GM12878 (cell line): ENCODE measurements at regions not wholly inside any gene's neighbourhood (a gene's known extent, or its start where the extent isn't known, plus 50 kb on each side); places are given as distances from the start of the nearest gene placed in this dataset.

Experiments
- ATAC-seq: fragments of 200-7000 bp; cut with Tn5 transposase; 3 replicates; pipeline ENCODE4 v1.9.1; 2020; ENCODE audit warnings: mild to moderate bottlenecking, moderate library complexity
- BruUV-seq: library from RNA; stranded (reverse); fragments of 400-500 nt; replicated peaks from 2 replicates; lab custom pipeline; 2021; lab: Mats Ljungman, UMichigan
- CTCF ChIA-PET: fragments of 300-600 bp; sonication (Branson Sonifier 250); formaldehyde crosslinking; extraction: SDS; loops from one replicate; lab custom pipeline; 2021; ENCODE audit warnings: inconsistent platforms; lab: Yijun Ruan, JAX
- POLR2A ChIA-PET: fragments of 350-600 bp; formaldehyde crosslinking; extraction: SDS; loops from one replicate; lab custom pipeline; 2021; ENCODE audit warnings: inconsistent platforms; lab: Charles Lee
- RAD21 ChIA-PET: fragments of 300-600 bp; sonication (Branson Sonifier 250); formaldehyde crosslinking; loops from one replicate; lab custom pipeline; 2023; ENCODE audit warnings: antibody characterized with exemption; ENCODE audit not compliant: unreplicated experiment; lab: Charles Lee
- SMC1A ChIA-PET: fragments of 300-600 bp; sonication (Branson Sonifier 250); formaldehyde crosslinking; loops from one replicate; lab custom pipeline; 2023; ENCODE audit not compliant: unreplicated experiment, uncharacterized antibody; lab: Charles Lee
- DNase-seq: peaks from one replicate; pipeline ENCODE4 v3.0.0-alpha.2; 2011; ENCODE audit warnings: low read depth, low spot score
- FAIRE-seq: peaks from 3 replicates; lab custom pipeline; 2011; peaks lifted over from hg19 to GRCh38; lab: Jason Lieb, UNC
- H2AFZ ChIP-seq: 2 replicates; pipeline ENCODE4 v1.6.0; 2011; ENCODE audit warnings: low read depth, low read length, control low read depth; ENCODE audit not compliant: control insufficient read depth
- H3K27ac ChIP-seq: 2 replicates; pipeline ENCODE4 v1.5.1; 2011; ENCODE audit warnings: control low read depth; ENCODE audit not compliant: control insufficient read depth, insufficient read depth
- H3K27me3 ChIP-seq, 2 experiments: replicated peaks in 1 of 2; 2 replicates each; pipeline versions ENCODE4 v1.6.0 to v1.6.1; 2011; ENCODE audit warnings: low read length in 1 of 2; ENCODE audit not compliant: control insufficient read depth in 2 of 2, insufficient read depth in 2 of 2
- H3K36me3 ChIP-seq, 2 experiments: 2 replicates each; pipeline ENCODE4 v1.5.1; 2011; ENCODE audit warnings: low read length in 1 of 2; ENCODE audit not compliant: control insufficient read depth in 2 of 2, insufficient read depth in 2 of 2
- H3K4me1 ChIP-seq: 2 replicates; pipeline ENCODE4 v1.6.1; 2011; ENCODE audit warnings: mild to moderate bottlenecking, low read length, moderate library complexity, mixed read lengths; ENCODE audit not compliant: control insufficient read depth, insufficient read depth
- H3K4me2 ChIP-seq: 2 replicates; pipeline ENCODE4 v1.6.0; 2011; ENCODE audit warnings: control low read depth; ENCODE audit not compliant: control insufficient read depth, insufficient read depth
- H3K4me3 ChIP-seq: fragments of 200-600 bp; sonication (generic); 2 replicates; pipeline ENCODE4 v1.5.1; 2016
- H3K79me2 ChIP-seq: 2 replicates; pipeline ENCODE4 v1.6.0; 2011; ENCODE audit warnings: low read length; ENCODE audit not compliant: control insufficient read depth, insufficient read depth
- H3K9ac ChIP-seq: 2 replicates; pipeline ENCODE4 v1.8.0; 2011; ENCODE audit warnings: low read length, control low read depth, mixed read lengths; ENCODE audit not compliant: control insufficient read depth, insufficient read depth
- H3K9me3 ChIP-seq: replicated peaks from 3 replicates; pipeline ENCODE4 v1.5.1; 2011; ENCODE audit warnings: mild to moderate bottlenecking, low read length; ENCODE audit not compliant: control insufficient read depth, insufficient read depth
- H4K20me1 ChIP-seq: 2 replicates; pipeline ENCODE4 v1.6.0; 2011; ENCODE audit not compliant: control insufficient read depth, insufficient read depth
- CHD4 ChIP-seq: fragments of 200-600 bp; sonication (generic); IDR thresholded peaks from 2 replicates; pipeline ENCODE4 v1.6.1; 2016; ENCODE audit warnings: mild to moderate bottlenecking
- CTCF ChIP-seq, 3 experiments: IDR thresholded peaks in 2 of 3; conservative IDR thresholded peaks in 1 of 3; 2 replicates each; pipeline ENCODE4 v1.5.1; 2011; ENCODE audit warnings: low read depth in 3 of 3, low read length in 3 of 3, mild to moderate bottlenecking in 3 of 3, control low read depth in 2 of 3, moderate library complexity in 2 of 3, inconsistent platforms in 1 of 3, mixed read lengths in 1 of 3; ENCODE audit not compliant: control insufficient read depth in 2 of 3, insufficient read depth in 1 of 3; ENCODE audit errors: extremely low read depth in 1 of 3
- EP300 ChIP-seq, 2 experiments: fragments of 150-350 bp in 1 of 2; IDR thresholded peaks; 2 replicates each; pipeline ENCODE4 v1.6.1; 2011 to 2012; ENCODE audit warnings: low read depth in 2 of 2, low read length in 2 of 2, borderline replicate concordance in 1 of 2, improper control_type of control experiment in 1 of 2, inconsistent platforms in 1 of 2; ENCODE audit not compliant: control insufficient read depth in 1 of 2
- FOXK2 ChIP-seq: fragments of 450-650 bp; IDR thresholded peaks from 2 replicates; pipeline ENCODE4 v1.6.1; 2017; ENCODE audit warnings: mild to moderate bottlenecking, moderate library complexity
- FOXM1 ChIP-seq: IDR thresholded peaks from 2 replicates; pipeline ENCODE4 v1.6.1; 2012; ENCODE audit warnings: low read depth, mild to moderate bottlenecking, inconsistent platforms, low read length, moderate library complexity
- IKZF2 ChIP-seq, 2 experiments: fragments of 450-650 bp; IDR thresholded peaks; 2 replicates each; pipeline ENCODE4 v1.6.1; 2017; ENCODE audit warnings: mild to moderate bottlenecking in 2 of 2, moderate library complexity in 2 of 2
- KAT2A ChIP-seq: conservative IDR thresholded peaks from 2 replicates; pipeline ENCODE4 v1.6.1; 2011; ENCODE audit warnings: low read depth, low read length; ENCODE audit not compliant: control insufficient read depth
- NFYB ChIP-seq: IDR thresholded peaks from 2 replicates; pipeline ENCODE4 v1.6.1; 2011; ENCODE audit warnings: low read depth, mild to moderate bottlenecking, low read length, improper control_type of control experiment, moderate library complexity; ENCODE audit not compliant: insufficient read depth
- NR2C2 ChIP-seq: IDR thresholded peaks from 2 replicates; pipeline ENCODE4 v1.6.1; 2011; ENCODE audit warnings: borderline replicate concordance, low read depth; ENCODE audit not compliant: control insufficient read depth, insufficient read length
- SRF ChIP-seq, 2 experiments: IDR thresholded peaks; 2 replicates each; pipeline ENCODE4 v1.6.1; 2011; ENCODE audit warnings: low read depth in 2 of 2, low read length in 2 of 2, mild to moderate bottlenecking in 1 of 2, moderate library complexity in 1 of 2
- ZBTB11 ChIP-seq: fragments of 450-650 bp; formaldehyde crosslinking; IDR thresholded peaks from 2 replicates; pipeline ENCODE4 v1.5.0; 2022; ENCODE audit warnings: mild to moderate bottlenecking, missing genetic modification characterization
- ZNF217 ChIP-seq: fragments of 450-650 bp; IDR thresholded peaks from 2 replicates; pipeline ENCODE4 v1.6.1; 2017; ENCODE audit warnings: antibody characterized with exemption, mild to moderate bottlenecking
- ZZZ3 ChIP-seq: IDR thresholded peaks from 2 replicates; pipeline ENCODE4 v1.6.1; 2011; ENCODE audit warnings: low read depth; ENCODE audit not compliant: control insufficient read depth, insufficient read length
- WGBS: methylation state at CpG from one replicate; pipeline ENCODE4 v1.1.6; 2016; ENCODE audit warnings: low lambda C conversion rate; ENCODE audit not compliant: insufficient replicate concordance, insufficient coverage; ENCODE audit errors: missing lambda C conversion rate; 5-methylcytosine and 5-hydroxymethylcytosine counted together
- in situ Hi-C: fragments of 300-500 bp; cut with MboI; formaldehyde crosslinking; loops from 9 replicates; pipeline ENCODE4 v1.14.3; 2018; ENCODE audit warnings: mixed read lengths
- intact Hi-C: fragments of 100-400 bp; cut with micrococcal nuclease; formaldehyde crosslinking; loops from one replicate; pipeline ENCODE4 v1.14.2; 2022; ENCODE audit not compliant: unreplicated experiment

- ATAC-seq (peak; percentile 64), DNase-seq (no peak), FAIRE-seq (no peak)
- Histone ChIP-seq H3K27ac (no peak overlapping the region), H3K4me2 (no peak overlapping the region), H2AFZ (no peak overlapping the region), H3K9me3 (no peaks in the 10 kb centered on the region), H3K27me3 (no peaks in the 10 kb centered on the region), H3K4me1 (no peaks in the 10 kb centered on the region), H4K20me1 (no peaks in the 10 kb centered on the region), H3K79me2 (no peaks in the 10 kb centered on the region), H3K4me3 (no peak overlapping the region), H3K36me3 (no peaks in the 10 kb centered on the region), H3K9ac (no peak overlapping the region)
- ChIA-PET RAD21 (no interaction called here), CTCF (interaction anchor here (0.8 to 1.2 kb wide), 4 partner anchors 14 to 652 kb away, joined by 3 to 4 read pairs (median 3); no protein-coding TSS in a partner anchor), SMC1A (interaction anchor here (0.7 kb wide), 2 partner anchors 39 to 664 kb away, joined by 3 to 4 read pairs; no protein-coding TSS in a partner anchor), POLR2A (no interaction called here)
- in situ Hi-C loops (no loop called here), intact Hi-C loops (loop anchor here (2.0 kb wide), 1 partner anchor 654 kb away; no protein-coding TSS in a partner anchor)
- 3% methylated on average over 2 of the region's 2 CpGs for WGBS
- TF ChIP-seq ZNF217 (no peak), CTCF (IDR thresholded peaks at IDR 0.05 in 2 of 3, conservative IDR thresholded peaks at IDR 0.05 in 1 of 3; ENCODE audit: control insufficient read depth in 2 of 3, extremely low read depth in 1 of 3, insufficient read depth in 1 of 3, low read depth in 3 of 3, low read length in 3 of 3) (peak in 2 of 3 experiments; percentile 28 to 30; a peak in 2 of 6 replicates), IKZF2 (IDR thresholded peaks at IDR 0.05) (no peak), FOXM1 (no peak), ZZZ3 (no peak), CHD4 (no peak)
- no TSS peak for BruUV-seq
Measured at GRCh38 chr2:79235135-79235534, 75.6 kb upstream of the REG3A start.

GRCh38 chr2:79223539-79223938 is 64.0 kb upstream of the REG3A start:
- ChIA-PET SMC1A (no interaction called here), CTCF (interaction anchor here (0.7 kb wide), 2 partner anchors 42 to 52 kb away, joined by 3 read pairs; no protein-coding TSS in a partner anchor), POLR2A (no interaction called here), RAD21 (no interaction called here)
- H3K9ac ChIP-seq = no peak overlapping the region
- no peak for FAIRE-seq
- no peaks in the 10 kb centered on the region for H3K79me2 ChIP-seq
- in situ Hi-C loops = loop anchor here (10.0 kb wide), 1 partner anchor 661 kb away; no protein-coding TSS in a partner anchor
- no TSS peak for BruUV-seq
- no peak overlapping the region for H3K27ac ChIP-seq
- H4K20me1 ChIP-seq = no peaks in the 10 kb centered on the region
- H3K27me3 ChIP-seq = no peaks in the 10 kb centered on the region
- no peaks in the 10 kb centered on the region for H3K36me3 ChIP-seq
- intact Hi-C loops = no loop called here
- no peaks in the 10 kb centered on the region for H3K9me3 ChIP-seq
- no peak for DNase-seq
- no peak overlapping the region for H3K4me3 ChIP-seq
- no peak overlapping the region for H3K4me2 ChIP-seq
- no peaks in the 10 kb centered on the region for H3K4me1 ChIP-seq
- H2AFZ ChIP-seq = no peak overlapping the region
- no peak for ATAC-seq
- TF ChIP-seq ZBTB11 = no peak
- no peak for TF ChIP-seq FOXK2
- TF ChIP-seq NR2C2 = no peak
- no peak for TF ChIP-seq KAT2A
- no peak for TF ChIP-seq SRF (IDR thresholded peaks at IDR 0.05; ENCODE audit: low read depth in 2 of 2, low read length in 2 of 2)
- no peak for TF ChIP-seq NFYB
- no peak for TF ChIP-seq EP300 (IDR thresholded peaks at IDR 0.05; ENCODE audit: borderline replicate concordance in 1 of 2, control insufficient read depth in 1 of 2, low read depth in 2 of 2, low read length in 2 of 2)
